ENCODE measurements at regions not wholly inside any gene's neighbourhood (a gene's known extent, or its start where the extent isn't known, plus 50 kb on each side); places are given as distances from the start of the nearest gene placed in this dataset.

DNA sequence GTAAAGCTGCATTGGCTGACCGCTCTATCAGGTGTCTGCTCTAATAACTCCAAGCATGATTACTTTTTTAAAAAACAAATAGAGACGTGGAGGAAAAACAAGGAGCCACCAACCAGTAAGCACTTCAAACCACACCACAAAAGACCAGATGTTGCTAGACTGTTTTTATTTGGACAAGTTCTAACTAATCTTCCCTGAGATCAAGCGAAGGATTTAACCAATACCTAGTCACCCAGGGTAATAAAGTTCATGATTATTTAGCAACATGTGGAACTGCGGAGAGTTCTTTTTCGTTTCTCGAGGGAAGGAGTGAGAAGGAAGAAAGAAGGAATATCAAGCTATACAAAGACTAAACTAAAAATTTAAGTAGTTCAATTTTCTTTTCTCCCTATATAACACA, 288.1 kb downstream of the DUSP6 start:
- H3K4me2 ChIP-seq: no peak overlapping the region
- 62% methylated on average over 6 of the region's 6 CpGs for WGBS (ENCODE audit: missing lambda C conversion rate)
- 0 out of 3 replicates have a peak, but pooled peaks cover 2% of the 10 kb centered on the region for H3K9me3 ChIP-seq
- no peak overlapping the region for H3K27ac ChIP-seq
- H3K4me3 ChIP-seq: no peak overlapping the region
- DNase-seq (ENCODE audit: low read depth in 1 of 2, low spot score in 1 of 2) (no peak), FAIRE-seq (no peak), ATAC-seq (no peak)
- H3K4me1 ChIP-seq: no peaks in the 10 kb centered on the region
- TF ChIP-seq, protein P1, sequence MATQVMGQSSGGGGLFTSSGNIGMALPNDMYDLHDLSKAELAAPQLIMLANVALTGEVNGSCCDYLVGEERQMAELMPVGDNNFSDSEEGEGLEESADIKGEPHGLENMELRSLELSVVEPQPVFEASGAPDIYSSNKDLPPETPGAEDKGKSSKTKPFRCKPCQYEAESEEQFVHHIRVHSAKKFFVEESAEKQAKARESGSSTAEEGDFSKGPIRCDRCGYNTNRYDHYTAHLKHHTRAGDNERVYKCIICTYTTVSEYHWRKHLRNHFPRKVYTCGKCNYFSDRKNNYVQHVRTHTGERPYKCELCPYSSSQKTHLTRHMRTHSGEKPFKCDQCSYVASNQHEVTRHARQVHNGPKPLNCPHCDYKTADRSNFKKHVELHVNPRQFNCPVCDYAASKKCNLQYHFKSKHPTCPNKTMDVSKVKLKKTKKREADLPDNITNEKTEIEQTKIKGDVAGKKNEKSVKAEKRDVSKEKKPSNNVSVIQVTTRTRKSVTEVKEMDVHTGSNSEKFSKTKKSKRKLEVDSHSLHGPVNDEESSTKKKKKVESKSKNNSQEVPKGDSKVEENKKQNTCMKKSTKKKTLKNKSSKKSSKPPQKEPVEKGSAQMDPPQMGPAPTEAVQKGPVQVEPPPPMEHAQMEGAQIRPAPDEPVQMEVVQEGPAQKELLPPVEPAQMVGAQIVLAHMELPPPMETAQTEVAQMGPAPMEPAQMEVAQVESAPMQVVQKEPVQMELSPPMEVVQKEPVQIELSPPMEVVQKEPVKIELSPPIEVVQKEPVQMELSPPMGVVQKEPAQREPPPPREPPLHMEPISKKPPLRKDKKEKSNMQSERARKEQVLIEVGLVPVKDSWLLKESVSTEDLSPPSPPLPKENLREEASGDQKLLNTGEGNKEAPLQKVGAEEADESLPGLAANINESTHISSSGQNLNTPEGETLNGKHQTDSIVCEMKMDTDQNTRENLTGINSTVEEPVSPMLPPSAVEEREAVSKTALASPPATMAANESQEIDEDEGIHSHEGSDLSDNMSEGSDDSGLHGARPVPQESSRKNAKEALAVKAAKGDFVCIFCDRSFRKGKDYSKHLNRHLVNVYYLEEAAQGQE (IDR thresholded peaks at IDR 0.05): no peak
- TF ChIP-seq CEBPB (IDR thresholded peaks at IDR 0.05) (no peak), CHD2 (IDR thresholded peaks at IDR 0.05; ENCODE audit: low read length, partially characterized antibody) (no peak), FOSB (CRISPR knock-in tag; IDR thresholded peaks at IDR 0.05) (no peak), EP300 (IDR thresholded peaks at IDR 0.05) (no peak)
- TF ChIP-seq, protein P2, sequence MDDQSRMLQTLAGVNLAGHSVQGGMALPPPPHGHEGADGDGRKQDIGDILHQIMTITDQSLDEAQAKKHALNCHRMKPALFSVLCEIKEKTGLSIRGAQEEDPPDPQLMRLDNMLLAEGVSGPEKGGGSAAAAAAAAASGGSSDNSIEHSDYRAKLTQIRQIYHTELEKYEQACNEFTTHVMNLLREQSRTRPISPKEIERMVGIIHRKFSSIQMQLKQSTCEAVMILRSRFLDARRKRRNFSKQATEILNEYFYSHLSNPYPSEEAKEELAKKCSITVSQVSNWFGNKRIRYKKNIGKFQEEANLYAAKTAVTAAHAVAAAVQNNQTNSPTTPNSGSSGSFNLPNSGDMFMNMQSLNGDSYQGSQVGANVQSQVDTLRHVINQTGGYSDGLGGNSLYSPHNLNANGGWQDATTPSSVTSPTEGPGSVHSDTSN (IDR thresholded peaks at IDR 0.05): no peak
- ChIA-PET POLR2A (interaction anchor here (1.1 kb wide), 1 partner anchor 288 kb away, joined by 3 read pairs; the partner anchor contains the start of gene DUSP6), CTCF (interaction anchor here (0.9 to 4.0 kb wide), 4 partner anchors 10 to 281 kb away, joined by 4 to 15 read pairs (median 10); no protein-coding TSS in a partner anchor)

DNA sequence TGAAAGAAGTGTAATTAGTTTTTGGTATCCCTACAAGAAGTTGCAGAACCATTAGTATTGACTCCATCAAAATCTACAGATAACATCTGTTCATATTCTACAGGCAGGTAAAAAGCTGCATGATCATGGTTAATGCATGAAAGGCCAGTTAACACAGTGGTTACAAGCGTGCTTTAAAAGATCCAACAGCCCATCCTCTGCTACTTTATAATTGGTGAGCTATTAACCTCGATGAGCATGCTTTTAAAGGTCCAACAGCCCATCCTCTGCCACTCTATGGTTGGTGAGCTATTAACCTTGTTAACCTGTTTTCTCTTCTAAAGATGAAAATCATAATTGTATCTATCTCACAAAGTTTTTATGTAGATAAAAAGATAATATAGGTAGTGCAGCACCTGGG, 289.3 kb downstream of the DUSP6 start:
- Histone ChIP-seq H3K27ac (no peak overlapping the region), H3K4me2 (no peak overlapping the region), H3K4me3 (no peak overlapping the region), H3K9me3 (0 out of 3 replicates have a peak, but pooled peaks cover 2% of the 10 kb centered on the region), H3K4me1 (no peaks in the 10 kb centered on the region)
- ChIA-PET CTCF (interaction anchor here (1.1 to 4.0 kb wide), 4 partner anchors 12 to 399 kb away, joined by 3 to 15 read pairs (median 9); no protein-coding TSS in a partner anchor), POLR2A (interaction anchor here (1.0 kb wide), 1 partner anchor 289 kb away, joined by 3 read pairs; the partner anchor contains the start of gene DUSP6)
- TF ChIP-seq HEYL (CRISPR knock-in tag; IDR thresholded peaks at IDR 0.05) (no peak), CHD4 (IDR thresholded peaks at IDR 0.05; ENCODE audit: borderline replicate concordance) (no peak), POLR2AphosphoS2 (conservative IDR thresholded peaks at IDR 0.05; ENCODE audit: low read length) (no peak), RCOR1 (IDR thresholded peaks at IDR 0.05; ENCODE audit: low read depth, low read length) (no peak), CBX2 (IDR thresholded peaks at IDR 0.05; ENCODE audit: borderline replicate concordance, low read depth) (no peak), NFE2L2 (conservative IDR thresholded peaks at IDR 0.05; ENCODE audit: low read length) (no peak), SREBF2 (IDR thresholded peaks at IDR 0.05) (no peak), EP300 (IDR thresholded peaks at IDR 0.05) (no peak), ZFP36 (IDR thresholded peaks at IDR 0.05; ENCODE audit: borderline replicate concordance, partially characterized antibody) (no peak), PHF8 (IDR thresholded peaks at IDR 0.05; ENCODE audit: borderline replicate concordance, low read depth) (no peak), EHMT2 (IDR thresholded peaks at IDR 0.05; ENCODE audit: low read depth) (no peak), KDM1A (IDR thresholded peaks at IDR 0.05; ENCODE audit: low read depth) (no peak), ZNF302 (CRISPR knock-in tag; IDR thresholded peaks at IDR 0.05) (no peak)
- TF ChIP-seq, protein P3, sequence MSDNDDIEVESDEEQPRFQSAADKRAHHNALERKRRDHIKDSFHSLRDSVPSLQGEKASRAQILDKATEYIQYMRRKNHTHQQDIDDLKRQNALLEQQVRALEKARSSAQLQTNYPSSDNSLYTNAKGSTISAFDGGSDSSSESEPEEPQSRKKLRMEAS (IDR thresholded peaks at IDR 0.05): no peak
- FAIRE-seq (no peak), DNase-seq (ENCODE audit: low read depth in 1 of 2, low spot score in 1 of 2) (no peak), ATAC-seq (no peak)
- 4% methylated on average over 2 of the region's 2 CpGs for WGBS (ENCODE audit: missing lambda C conversion rate)
